ENCODE measurements at regions not wholly inside any gene's neighbourhood (a gene's known extent, or its start where the extent isn't known, plus 50 kb on each side); places are given as distances from the start of the nearest gene placed in this dataset.

DNA sequence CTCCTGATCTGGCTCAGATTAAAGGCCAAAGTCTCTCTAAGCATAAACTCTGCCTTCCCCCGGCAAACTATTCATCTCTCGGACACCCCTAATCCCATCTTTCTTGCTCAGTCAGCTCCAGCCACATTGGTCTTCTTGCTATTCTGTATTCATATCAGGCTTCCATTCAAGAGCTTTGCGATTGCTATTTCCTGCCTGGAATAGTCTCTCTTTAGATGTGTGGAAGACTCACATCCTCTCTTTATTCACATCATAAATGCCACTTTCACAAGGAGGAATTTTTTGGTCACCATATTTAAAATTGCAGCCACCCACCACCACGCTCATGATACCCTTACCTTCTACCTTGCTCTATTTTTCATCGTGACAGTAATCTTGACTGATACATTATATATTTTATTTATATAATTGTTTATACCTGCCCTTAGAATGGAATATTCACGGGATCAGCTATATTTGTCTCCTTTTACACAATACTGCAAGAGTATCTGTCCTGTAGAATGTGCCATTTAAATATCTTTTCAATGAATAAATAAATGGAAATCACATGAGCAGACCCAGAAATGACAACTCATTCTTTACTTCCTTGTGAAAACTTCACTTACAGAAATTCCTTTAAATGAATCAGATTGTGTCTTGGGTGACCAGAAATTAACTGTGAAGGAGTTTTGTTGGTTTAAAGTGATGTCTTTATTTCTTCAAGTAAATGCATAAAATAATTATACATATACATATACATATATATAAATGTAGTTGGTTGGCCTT, 780.6 kb upstream of the FLRT2 start:
- Histone ChIP-seq H3K9me2 (ENCODE audit: low read depth, low read length) (no peaks in the 10 kb centered on the region), H3K4me1 (ENCODE audit: insufficient read depth, low read length, severe bottlenecking) (no peaks in the 10 kb centered on the region), H2AFZ (ENCODE audit: low read length) (no peak overlapping the region), H4K20me1 (ENCODE audit: insufficient read depth, low read length) (no peaks in the 10 kb centered on the region), H3K36me3 (ENCODE audit: insufficient read depth, low read length) (no peaks in the 10 kb centered on the region), H3K27me3 (ENCODE audit: insufficient read depth, low read length) (no peaks in the 10 kb centered on the region), H3F3A (ENCODE audit: insufficient read depth, low read length) (no peaks in the 10 kb centered on the region), H3K9me3 (ENCODE audit: low read length) (no peaks in the 10 kb centered on the region), H3K4me2 (ENCODE audit: low read length) (no peak overlapping the region), H3K27ac (ENCODE audit: low read depth, low read length, poor library complexity, severe bottlenecking) (no peak overlapping the region), H3K4me3 (ENCODE audit: low read depth, low read length, poor library complexity, severe bottlenecking) (no peak overlapping the region), H3K79me2 (ENCODE audit: insufficient read depth, low read length) (no peaks in the 10 kb centered on the region), H3K9ac (ENCODE audit: low read length) (no peak overlapping the region)
- no peak for TF ChIP-seq EZH2 (IDR thresholded peaks at IDR 0.05; ENCODE audit: borderline replicate concordance, low read length)
- TF ChIP-seq, protein P1, sequence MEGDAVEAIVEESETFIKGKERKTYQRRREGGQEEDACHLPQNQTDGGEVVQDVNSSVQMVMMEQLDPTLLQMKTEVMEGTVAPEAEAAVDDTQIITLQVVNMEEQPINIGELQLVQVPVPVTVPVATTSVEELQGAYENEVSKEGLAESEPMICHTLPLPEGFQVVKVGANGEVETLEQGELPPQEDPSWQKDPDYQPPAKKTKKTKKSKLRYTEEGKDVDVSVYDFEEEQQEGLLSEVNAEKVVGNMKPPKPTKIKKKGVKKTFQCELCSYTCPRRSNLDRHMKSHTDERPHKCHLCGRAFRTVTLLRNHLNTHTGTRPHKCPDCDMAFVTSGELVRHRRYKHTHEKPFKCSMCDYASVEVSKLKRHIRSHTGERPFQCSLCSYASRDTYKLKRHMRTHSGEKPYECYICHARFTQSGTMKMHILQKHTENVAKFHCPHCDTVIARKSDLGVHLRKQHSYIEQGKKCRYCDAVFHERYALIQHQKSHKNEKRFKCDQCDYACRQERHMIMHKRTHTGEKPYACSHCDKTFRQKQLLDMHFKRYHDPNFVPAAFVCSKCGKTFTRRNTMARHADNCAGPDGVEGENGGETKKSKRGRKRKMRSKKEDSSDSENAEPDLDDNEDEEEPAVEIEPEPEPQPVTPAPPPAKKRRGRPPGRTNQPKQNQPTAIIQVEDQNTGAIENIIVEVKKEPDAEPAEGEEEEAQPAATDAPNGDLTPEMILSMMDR (IDR thresholded peaks at IDR 0.05; ENCODE audit: low read length), result no peak

DNA sequence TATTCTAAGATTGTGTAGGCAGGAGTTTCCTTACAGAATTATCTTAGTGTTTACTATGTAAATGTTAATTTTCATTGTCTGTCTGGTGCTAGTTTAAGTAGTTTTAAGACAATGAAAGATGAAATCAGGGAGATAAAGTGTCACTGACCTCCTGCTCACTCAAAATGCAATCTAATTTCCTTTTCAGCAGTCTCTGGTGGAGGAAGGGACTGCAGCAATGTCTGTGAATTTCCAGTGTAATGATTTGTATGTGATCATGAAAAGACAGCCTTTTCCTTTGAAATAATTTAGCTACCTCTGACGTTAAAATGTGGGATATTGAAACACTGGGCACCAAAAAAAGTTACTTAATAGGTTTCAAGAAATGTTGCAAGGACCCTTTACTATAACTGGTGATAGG, 779.7 kb upstream of the FLRT2 start:
- Histone ChIP-seq H3F3A (ENCODE audit: insufficient read depth, low read length) (no peaks in the 10 kb centered on the region), H3K9me3 (ENCODE audit: low read length) (no peaks in the 10 kb centered on the region)

DNA sequence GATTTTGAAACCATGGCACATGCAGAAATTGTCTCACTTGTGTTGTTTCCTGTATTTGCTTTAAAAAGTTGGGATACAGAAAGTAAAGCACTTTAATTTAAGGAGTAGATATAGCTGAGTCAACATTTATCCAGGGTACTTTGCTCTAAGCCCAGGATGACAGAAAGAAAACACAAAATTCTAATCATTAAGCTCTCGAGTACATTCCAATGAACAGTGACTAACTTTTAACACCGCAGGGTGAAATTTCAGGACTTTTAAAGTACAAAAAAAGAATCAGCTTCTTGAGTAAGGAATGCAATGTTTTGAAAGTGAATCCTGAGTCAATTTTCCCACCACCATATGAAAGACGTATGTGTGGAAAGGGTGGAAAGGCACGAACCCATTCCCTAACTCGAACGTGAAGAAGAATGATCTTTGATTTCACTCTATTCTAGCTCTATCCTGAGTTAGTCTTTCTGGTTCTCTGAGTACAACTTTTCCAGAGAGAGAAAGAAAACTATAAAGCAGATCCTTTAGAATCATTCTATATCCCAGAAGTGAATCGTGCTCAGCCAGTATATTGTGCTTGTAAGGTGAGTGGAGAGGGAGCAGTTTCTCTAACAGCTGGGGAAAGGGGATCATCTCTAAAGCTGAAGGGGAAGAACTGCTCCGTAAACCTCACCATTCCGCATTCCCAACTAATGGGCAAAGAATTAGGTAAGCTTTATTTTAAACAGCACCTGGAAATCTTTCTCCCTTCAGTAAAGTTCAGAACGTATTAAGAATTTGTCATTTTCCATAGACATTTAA, 779.0 kb upstream of the FLRT2 start:
- Histone ChIP-seq H3K27ac (ENCODE audit: low read depth, low read length, poor library complexity, severe bottlenecking) (no peak overlapping the region), H3K9ac (ENCODE audit: low read length) (no peak overlapping the region)
- no peak for TF ChIP-seq EZH2 (IDR thresholded peaks at IDR 0.05; ENCODE audit: borderline replicate concordance, low read length)
- TF ChIP-seq, protein P1 (IDR thresholded peaks at IDR 0.05; ENCODE audit: low read length), result no peak

More for the DNA sequence above, 779.7 kb upstream of the FLRT2 start:
- TF ChIP-seq, protein P1 (IDR thresholded peaks at IDR 0.05; ENCODE audit: low read length), result no peak
- TF ChIP-seq EZH2 (IDR thresholded peaks at IDR 0.05; ENCODE audit: borderline replicate concordance, low read length), result no peak
- H3K27me3 ChIP-seq (ENCODE audit: insufficient read depth, low read length), result no peaks in the 10 kb centered on the region
- H3K9ac ChIP-seq (ENCODE audit: low read length), result no peak overlapping the region
- H3K4me3 ChIP-seq (ENCODE audit: low read depth, low read length, poor library complexity, severe bottlenecking), result no peak overlapping the region
- H2AFZ ChIP-seq (ENCODE audit: low read length), result no peak overlapping the region
- H3K36me3 ChIP-seq (ENCODE audit: insufficient read depth, low read length), result no peaks in the 10 kb centered on the region
- H3K9me2 ChIP-seq (ENCODE audit: low read depth, low read length), result no peaks in the 10 kb centered on the region
- H3K79me2 ChIP-seq (ENCODE audit: insufficient read depth, low read length), result no peaks in the 10 kb centered on the region
- H4K20me1 ChIP-seq (ENCODE audit: insufficient read depth, low read length), result no peaks in the 10 kb centered on the region
- H3K4me1 ChIP-seq (ENCODE audit: insufficient read depth, low read length, severe bottlenecking), result no peaks in the 10 kb centered on the region
- H3K27ac ChIP-seq (ENCODE audit: low read depth, low read length, poor library complexity, severe bottlenecking), result no peak overlapping the region
- no peak overlapping the region for H3K4me2 ChIP-seq (ENCODE audit: low read length)

More for the DNA sequence above, 779.0 kb upstream of the FLRT2 start:
- H3K9me2 ChIP-seq (ENCODE audit: low read depth, low read length), result no peaks in the 10 kb centered on the region
- no peak overlapping the region for H3K4me3 ChIP-seq (ENCODE audit: low read depth, low read length, poor library complexity, severe bottlenecking)
- no peaks in the 10 kb centered on the region for H3F3A ChIP-seq (ENCODE audit: insufficient read depth, low read length)
- no peaks in the 10 kb centered on the region for H3K9me3 ChIP-seq (ENCODE audit: low read length)
- no peaks in the 10 kb centered on the region for H3K4me1 ChIP-seq (ENCODE audit: insufficient read depth, low read length, severe bottlenecking)
- no peaks in the 10 kb centered on the region for H4K20me1 ChIP-seq (ENCODE audit: insufficient read depth, low read length)
- H3K4me2 ChIP-seq (ENCODE audit: low read length), result no peak overlapping the region
- H3K36me3 ChIP-seq (ENCODE audit: insufficient read depth, low read length), result no peaks in the 10 kb centered on the region
- no peaks in the 10 kb centered on the region for H3K79me2 ChIP-seq (ENCODE audit: insufficient read depth, low read length)
- H2AFZ ChIP-seq (ENCODE audit: low read length), result no peak overlapping the region
- no peaks in the 10 kb centered on the region for H3K27me3 ChIP-seq (ENCODE audit: insufficient read depth, low read length)
